HUES6 (cell line): ENCODE measurements at regions not wholly inside any gene's neighbourhood (a gene's known extent, or its start where the extent isn't known, plus 50 kb on each side); places are given as distances from the start of the nearest gene placed in this dataset.

Source experiments
- H3K27ac ChIP-seq: 2 replicates; pipeline ENCODE4 v1.7.0; 2013; ENCODE audit warnings: low read depth, mild to moderate bottlenecking, low read length, inconsistent platforms
- H3K27me3 ChIP-seq: 2 replicates; pipeline ENCODE4 v1.6.1; 2013; ENCODE audit warnings: low read length; ENCODE audit not compliant: control insufficient read depth, insufficient read depth
- H3K36me3 ChIP-seq: 2 replicates; pipeline ENCODE4 v1.6.1; 2013; ENCODE audit warnings: low read length; ENCODE audit not compliant: control insufficient read depth, insufficient read depth
- H3K4me1 ChIP-seq: 2 replicates; pipeline ENCODE4 v1.6.1; 2013; ENCODE audit warnings: low read length; ENCODE audit not compliant: control insufficient read depth, insufficient read depth
- H3K4me3 ChIP-seq: 2 replicates; pipeline ENCODE4 v1.5.1; 2013; ENCODE audit warnings: low read depth, low read length
- H3K9ac ChIP-seq: one replicate; pipeline ENCODE4 v1.6.1; 2013; ENCODE audit warnings: mild to moderate bottlenecking, low read length
- H3K9me3 ChIP-seq: 2 replicates; pipeline ENCODE4 v1.6.1; 2013; ENCODE audit warnings: low read depth, low read length; ENCODE audit not compliant: control insufficient read depth, insufficient read depth

- no peak overlapping the region for H3K4me3 ChIP-seq
- no peak overlapping the region for H3K9ac ChIP-seq
- no peaks in the 10 kb centered on the region for H3K36me3 ChIP-seq
- H3K27me3 ChIP-seq = no peaks in the 10 kb centered on the region
- H3K4me1 ChIP-seq = peaks cover 62% of the 10 kb centered on the region
- no peaks in the 10 kb centered on the region for H3K9me3 ChIP-seq
- no peak overlapping the region for H3K27ac ChIP-seq
Measured at GRCh38 chr12:123100882-123101281, 50.0 kb downstream of the PITPNM2 start.

GRCh38 chr12:123100450-123100849, 50.4 kb downstream of the PITPNM2 start:
- Histone ChIP-seq H3K27ac (no peak overlapping the region), H3K36me3 (no peaks in the 10 kb centered on the region), H3K4me1 (peaks cover 62% of the 10 kb centered on the region), H3K4me3 (no peak overlapping the region), H3K9ac (no peak overlapping the region), H3K27me3 (no peaks in the 10 kb centered on the region), H3K9me3 (no peaks in the 10 kb centered on the region)

GRCh38 chr12:123099560-123100192, 51.2 kb downstream of the PITPNM2 start:
- H3K4me1 ChIP-seq = peaks cover 60% of the 10 kb centered on the region
- H3K36me3 ChIP-seq = no peaks in the 10 kb centered on the region
- no peaks in the 10 kb centered on the region for H3K27me3 ChIP-seq
- no peaks in the 10 kb centered on the region for H3K9me3 ChIP-seq
- H3K4me3 ChIP-seq = no peak overlapping the region
- H3K27ac ChIP-seq = peak overlapping the region; percentile 12; the same call in 1 of the 2 replicates
- no peak overlapping the region for H3K9ac ChIP-seq

GRCh38 chr12:123098780-123099179, 52.1 kb downstream of the PITPNM2 start:
- Histone ChIP-seq H3K4me1 (peaks cover 66% of the 10 kb centered on the region), H3K27ac (no peak overlapping the region), H3K9ac (no peak overlapping the region), H3K36me3 (no peaks in the 10 kb centered on the region), H3K27me3 (no peaks in the 10 kb centered on the region), H3K9me3 (no peaks in the 10 kb centered on the region), H3K4me3 (no peak overlapping the region)

- H3K27ac ChIP-seq = no peak overlapping the region
- H3K27me3 ChIP-seq = no peaks in the 10 kb centered on the region
- H3K4me1 ChIP-seq = peaks cover 55% of the 10 kb centered on the region
- no peaks in the 10 kb centered on the region for H3K36me3 ChIP-seq
- no peaks in the 10 kb centered on the region for H3K9me3 ChIP-seq
- no peak overlapping the region for H3K9ac ChIP-seq
- no peak overlapping the region for H3K4me3 ChIP-seq
Measured at GRCh38 chr12:123097561-123098084, 53.3 kb downstream of the PITPNM2 start.

GRCh38 chr12:123096741-123097140, 54.1 kb downstream of the PITPNM2 start:
- peaks cover 47% of the 10 kb centered on the region for H3K4me1 ChIP-seq
- no peak overlapping the region for H3K27ac ChIP-seq
- no peaks in the 10 kb centered on the region for H3K27me3 ChIP-seq
- no peak overlapping the region for H3K4me3 ChIP-seq
- H3K9ac ChIP-seq = no peak overlapping the region
- no peaks in the 10 kb centered on the region for H3K9me3 ChIP-seq
- H3K36me3 ChIP-seq = no peaks in the 10 kb centered on the region

GRCh38 chr12:123096182-123096581, 54.7 kb downstream of the PITPNM2 start:
- Histone ChIP-seq H3K27ac (no peak overlapping the region), H3K4me3 (no peak overlapping the region), H3K9me3 (no peaks in the 10 kb centered on the region), H3K27me3 (no peaks in the 10 kb centered on the region), H3K4me1 (peaks cover 41% of the 10 kb centered on the region), H3K9ac (no peak overlapping the region), H3K36me3 (no peaks in the 10 kb centered on the region)

- no peaks in the 10 kb centered on the region for H3K9me3 ChIP-seq
- peak overlapping the region; percentile 16 for H3K9ac ChIP-seq
- no peaks in the 10 kb centered on the region for H3K36me3 ChIP-seq
- peaks cover 35% of the 10 kb centered on the region; the same call in 1 of the 2 replicates for H3K4me1 ChIP-seq
- no peaks in the 10 kb centered on the region for H3K27me3 ChIP-seq
- H3K4me3 ChIP-seq = no peak overlapping the region
- H3K27ac ChIP-seq = no peak overlapping the region
Measured at GRCh38 chr12:123095078-123095881, 55.6 kb downstream of the PITPNM2 start.

- H3K9me3 ChIP-seq = no peaks in the 10 kb centered on the region
- peak overlapping the region; percentile 16 for H3K9ac ChIP-seq
- no peaks in the 10 kb centered on the region for H3K36me3 ChIP-seq
- no peak overlapping the region for H3K27ac ChIP-seq
- H3K27me3 ChIP-seq = no peaks in the 10 kb centered on the region
- peaks cover 31% of the 10 kb centered on the region; the same call in 1 of the 2 replicates for H3K4me1 ChIP-seq
- H3K4me3 ChIP-seq = no peak overlapping the region
Measured at GRCh38 chr12:123094349-123095077, 56.4 kb downstream of the PITPNM2 start.

- H3K9ac ChIP-seq = no peak overlapping the region
- no peaks in the 10 kb centered on the region for H3K9me3 ChIP-seq
- H3K36me3 ChIP-seq = no peaks in the 10 kb centered on the region
- no peak overlapping the region for H3K27ac ChIP-seq
- H3K4me3 ChIP-seq = no peak overlapping the region
- H3K27me3 ChIP-seq = no peaks in the 10 kb centered on the region
- H3K4me1 ChIP-seq = peaks cover 26% of the 10 kb centered on the region; the same call in 1 of the 2 replicates
Measured at GRCh38 chr12:123092866-123093265, 58.0 kb downstream of the PITPNM2 start.
